H9 (cell line): ENCODE measurements at regions not wholly inside any gene's neighbourhood (a gene's known extent, or its start where the extent isn't known, plus 50 kb on each side); places are given as distances from the start of the nearest gene placed in this dataset.

ENCODE experiments used
- DNase-seq: peaks from one replicate; pipeline ENCODE4 v3.0.0-alpha.2; 2017
- H2AFZ ChIP-seq: one replicate; pipeline ENCODE4 v1.6.1; 2013; ENCODE audit warnings: mild to moderate bottlenecking, low read length, control low read depth, moderate library complexity
- H2AK5ac ChIP-seq: 2 replicates; pipeline ENCODE4 v1.6.1; 2013; ENCODE audit warnings: low read length, control low read depth, mixed read lengths; ENCODE audit not compliant: insufficient read length
- H2BK120ac ChIP-seq: one replicate; pipeline ENCODE4 v1.6.1; 2013; ENCODE audit warnings: low read depth, mild to moderate bottlenecking, low read length, control low read depth, inconsistent platforms; ENCODE audit not compliant: poor library complexity, severe bottlenecking
- H2BK12ac ChIP-seq: 2 replicates; pipeline ENCODE4 v1.6.1; 2013; ENCODE audit warnings: low read length, control low read depth, mixed read lengths, low read depth; ENCODE audit not compliant: insufficient read length
- H2BK15ac ChIP-seq: 2 replicates; pipeline ENCODE4 v1.6.1; 2013; ENCODE audit warnings: low read depth, low read length, control low read depth
- H2BK20ac ChIP-seq: one replicate; pipeline ENCODE4 v1.6.1; 2013; ENCODE audit warnings: low read depth, mild to moderate bottlenecking, low read length, control low read depth, inconsistent platforms; ENCODE audit not compliant: poor library complexity, severe bottlenecking
- H2BK5ac ChIP-seq: 2 replicates; pipeline ENCODE4 v1.6.1; 2013; ENCODE audit warnings: low read length, control low read depth, mixed read lengths; ENCODE audit not compliant: insufficient read length
- H3K14ac ChIP-seq: 2 replicates; pipeline ENCODE4 v1.6.1; 2013; ENCODE audit warnings: low read length, control low read depth; ENCODE audit not compliant: insufficient read depth
- H3K18ac ChIP-seq: 2 replicates; pipeline ENCODE4 v1.6.1; 2013; ENCODE audit warnings: low read depth, mild to moderate bottlenecking, mixed read lengths, low read length, control low read depth; ENCODE audit not compliant: insufficient read length
- H3K23ac ChIP-seq: 2 replicates; pipeline ENCODE4 v1.6.1; 2013; ENCODE audit warnings: low read length, control low read depth, mixed read lengths, low read depth; ENCODE audit not compliant: insufficient read length
- H3K23me2 ChIP-seq: 2 replicates; pipeline ENCODE4 v1.6.1; 2013; ENCODE audit warnings: low read depth, mild to moderate bottlenecking, mixed read lengths, low read length, control low read depth; ENCODE audit not compliant: insufficient read length, poor library complexity, severe bottlenecking
- H3K27ac ChIP-seq: 2 replicates; pipeline ENCODE4 v1.5.1; 2013; ENCODE audit warnings: low read length, control low read depth, mixed read lengths, low read depth; ENCODE audit not compliant: insufficient read length
- H3K27me3 ChIP-seq: 2 replicates; pipeline ENCODE4 v1.6.1; 2013; ENCODE audit warnings: low read length, control low read depth, inconsistent platforms; ENCODE audit not compliant: insufficient read depth
- H3K4ac ChIP-seq: 2 replicates; pipeline ENCODE4 v1.6.1; 2013; ENCODE audit warnings: low read depth, mild to moderate bottlenecking, control low read depth, inconsistent platforms, low read length, moderate library complexity
- H3K4me1 ChIP-seq: 2 replicates; pipeline ENCODE4 v1.6.1; 2013; ENCODE audit warnings: low read length, control low read depth, inconsistent platforms; ENCODE audit not compliant: insufficient read depth
- H3K4me2 ChIP-seq: 2 replicates; pipeline ENCODE4 v1.6.1; 2013; ENCODE audit warnings: low read length, control low read depth, mixed read lengths; ENCODE audit not compliant: insufficient read length, insufficient read depth
- H3K56ac ChIP-seq: 2 replicates; pipeline ENCODE4 v1.6.1; 2013; ENCODE audit warnings: low read depth, mild to moderate bottlenecking, mixed read lengths, low read length, control low read depth; ENCODE audit not compliant: insufficient read length
- H3K79me1 ChIP-seq: 2 replicates; pipeline ENCODE4 v1.6.1; 2013; ENCODE audit warnings: low read depth, mild to moderate bottlenecking, moderate library complexity, low read length, control low read depth, inconsistent platforms; ENCODE audit not compliant: insufficient read depth, poor library complexity, severe bottlenecking
- H3K79me2 ChIP-seq: 2 replicates; pipeline ENCODE4 v1.6.1; 2013; ENCODE audit warnings: low read length, control low read depth, inconsistent platforms; ENCODE audit not compliant: insufficient read depth
- H3K9ac ChIP-seq: 2 replicates; pipeline ENCODE4 v1.6.1; 2013; ENCODE audit warnings: low read length, control low read depth, mixed read lengths; ENCODE audit not compliant: insufficient read length; ENCODE audit errors: extremely low read depth
- H3K9me3 ChIP-seq: one replicate; pipeline ENCODE4 v1.6.1; 2013; ENCODE audit warnings: low read depth, low read length, inconsistent platforms; ENCODE audit not compliant: control insufficient read depth
- H3T11ph ChIP-seq: one replicate; pipeline ENCODE4 v1.6.1; 2013; ENCODE audit warnings: mild to moderate bottlenecking, low read length, control low read depth, inconsistent platforms
- H4K20me1 ChIP-seq: one replicate; pipeline ENCODE4 v1.6.1; 2013; ENCODE audit not compliant: control insufficient read depth, insufficient read length, insufficient read depth
- H4K5ac ChIP-seq: 2 replicates; pipeline ENCODE4 v1.6.1; 2013; ENCODE audit warnings: low read depth, mild to moderate bottlenecking, mixed read lengths, low read length, control low read depth; ENCODE audit not compliant: insufficient read length
- H4K8ac ChIP-seq: replicated peaks from 2 replicates; pipeline ENCODE4 v1.6.1; 2013; ENCODE audit warnings: low read length, control low read depth, mixed read lengths, low read depth; ENCODE audit not compliant: insufficient read length
- H4K91ac ChIP-seq: 2 replicates; pipeline ENCODE4 v1.6.1; 2013; ENCODE audit warnings: low read depth, mild to moderate bottlenecking, moderate library complexity, mixed read lengths, low read length, control low read depth; ENCODE audit not compliant: insufficient read length
- H3K27ac Mint-ChIP-seq, 3 experiments: 2 replicates in 2 of 3; 3 replicates in 1 of 3; pipeline ENCODE4 v1.8.0; 2020 to 2021; ENCODE audit warnings: mixed read lengths in 3 of 3, mild to moderate bottlenecking in 1 of 3, moderate library complexity in 1 of 3
- H3K27me3 Mint-ChIP-seq: 2 replicates; pipeline ENCODE4 v1.8.0; 2021; ENCODE audit warnings: low read depth, mild to moderate bottlenecking, moderate library complexity, mixed read lengths
- H3K36me3 Mint-ChIP-seq, 3 experiments: 2 replicates in 2 of 3; 3 replicates in 1 of 3; pipeline ENCODE4 v1.8.0; 2020 to 2021; ENCODE audit warnings: low read depth in 3 of 3, mixed read lengths in 3 of 3; ENCODE audit not compliant: insufficient read depth in 1 of 3
- H3K4me1 Mint-ChIP-seq, 2 experiments: 2 replicates each; pipeline ENCODE4 v1.8.0; 2020; ENCODE audit warnings: mixed read lengths in 2 of 2
- H3K4me3 Mint-ChIP-seq, 2 experiments: 2 replicates in 1 of 2; 3 replicates in 1 of 2; pipeline ENCODE4 v1.8.0; 2020 to 2021; ENCODE audit warnings: mild to moderate bottlenecking in 2 of 2, mixed read lengths in 2 of 2, moderate library complexity in 1 of 2
- H3K9me3 Mint-ChIP-seq, 2 experiments: 2 replicates in 1 of 2; 3 replicates in 1 of 2; pipeline ENCODE4 v1.8.0; 2020; ENCODE audit warnings: mild to moderate bottlenecking in 2 of 2, mixed read lengths in 2 of 2, moderate library complexity in 1 of 2
- WGBS: extraction: QIAGEN DNeasy Blood & Tissue Kit; methylation state at CpG from one replicate; pipeline ENCODE4 v1.1.7; 2013; ENCODE audit warnings: missing lambda C conversion rate, low lambda C conversion rate, mixed read lengths; ENCODE audit not compliant: insufficient read length; ENCODE audit errors: extremely low coverage; 5-methylcytosine and 5-hydroxymethylcytosine counted together
- TF ChIP-seq, protein P1 (sequence below): fragments of 200-600 bp; sonication (generic); conservative IDR thresholded peaks from 3 replicates; pipeline ENCODE4 v1.8.0; 2021; ENCODE audit warnings: antibody characterized with exemption, mild to moderate bottlenecking

DNA sequence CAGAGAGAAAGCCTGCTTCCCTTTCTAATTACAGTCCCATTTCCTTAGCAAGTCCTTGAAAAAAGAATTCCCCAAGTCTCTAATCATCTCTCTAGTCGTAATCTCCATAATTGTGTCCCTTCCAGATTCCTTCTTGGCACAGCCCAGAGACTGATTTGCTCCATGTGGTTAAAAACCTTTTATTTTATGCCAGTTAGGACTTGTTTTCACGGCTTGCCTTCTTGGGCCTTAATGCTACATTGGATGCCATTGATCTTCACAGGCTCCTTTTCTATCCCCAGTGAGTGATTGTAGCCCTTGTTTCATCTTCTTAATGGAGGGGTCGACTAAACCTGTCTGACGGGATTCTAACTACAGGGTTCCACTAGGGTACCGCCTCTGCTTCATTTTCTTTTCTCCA lies 650.6 kb upstream of the ARID1B start:
- Histone ChIP-seq H4K5ac (no peak overlapping the region), H3T11ph (no peak overlapping the region), H3K9me3 (no peaks in the 10 kb centered on the region), H2BK5ac (no peak overlapping the region), H2BK120ac (no peak overlapping the region), H4K20me1 (no peaks in the 10 kb centered on the region), H3K27me3 (no peaks in the 10 kb centered on the region), H3K18ac (no peak overlapping the region), H3K14ac (no peak overlapping the region), H3K56ac (no peak overlapping the region), H3K79me1 (no peaks in the 10 kb centered on the region), H3K9ac (no peak overlapping the region), H2BK15ac (no peak overlapping the region), H2AFZ (no peak overlapping the region), H3K27ac (no peak overlapping the region), H4K91ac (no peak overlapping the region), H2BK20ac (no peak overlapping the region), H3K23ac (no peak overlapping the region), H2BK12ac (no peak overlapping the region), H3K79me2 (no peaks in the 10 kb centered on the region), H4K8ac (no peak overlapping the region), H3K4me1 (no peaks in the 10 kb centered on the region), H3K4me2 (no peak overlapping the region), H3K23me2 (no peaks in the 10 kb centered on the region), H3K4ac (no peak overlapping the region), H2AK5ac (no peak overlapping the region)
- TF ChIP-seq, protein P1, sequence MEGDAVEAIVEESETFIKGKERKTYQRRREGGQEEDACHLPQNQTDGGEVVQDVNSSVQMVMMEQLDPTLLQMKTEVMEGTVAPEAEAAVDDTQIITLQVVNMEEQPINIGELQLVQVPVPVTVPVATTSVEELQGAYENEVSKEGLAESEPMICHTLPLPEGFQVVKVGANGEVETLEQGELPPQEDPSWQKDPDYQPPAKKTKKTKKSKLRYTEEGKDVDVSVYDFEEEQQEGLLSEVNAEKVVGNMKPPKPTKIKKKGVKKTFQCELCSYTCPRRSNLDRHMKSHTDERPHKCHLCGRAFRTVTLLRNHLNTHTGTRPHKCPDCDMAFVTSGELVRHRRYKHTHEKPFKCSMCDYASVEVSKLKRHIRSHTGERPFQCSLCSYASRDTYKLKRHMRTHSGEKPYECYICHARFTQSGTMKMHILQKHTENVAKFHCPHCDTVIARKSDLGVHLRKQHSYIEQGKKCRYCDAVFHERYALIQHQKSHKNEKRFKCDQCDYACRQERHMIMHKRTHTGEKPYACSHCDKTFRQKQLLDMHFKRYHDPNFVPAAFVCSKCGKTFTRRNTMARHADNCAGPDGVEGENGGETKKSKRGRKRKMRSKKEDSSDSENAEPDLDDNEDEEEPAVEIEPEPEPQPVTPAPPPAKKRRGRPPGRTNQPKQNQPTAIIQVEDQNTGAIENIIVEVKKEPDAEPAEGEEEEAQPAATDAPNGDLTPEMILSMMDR: no peak
- Mint-ChIP-seq H3K36me3 (no peaks in the 10 kb centered on the region), H3K4me3 (no peak overlapping the region), H3K27me3 (no peaks in the 10 kb centered on the region), H3K27ac (no peak overlapping the region; a peak in 1 of 7 replicates), H3K9me3 (no peaks in the 10 kb centered on the region), H3K4me1 (peaks cover 5 to 14% of the 10 kb centered on the region in 2 experiments; a peak in 3 of 4 replicates)
- no CpG with 5 or more reads among the region's 5 CpGs for WGBS
- no peak for DNase-seq
